Astrocyte (in vitro differentiated cells and primary cell): ENCODE measurements at regions not wholly inside any gene's neighbourhood (a gene's known extent, or its start where the extent isn't known, plus 50 kb on each side); places are given as distances from the start of the nearest gene placed in this dataset.

Experiments used
- DNase-seq: peaks from one replicate; pipeline ENCODE4 v3.0.0-alpha.2; 2010; ENCODE audit warnings: low read depth
- FAIRE-seq: peaks from 2 replicates; lab custom pipeline; 2011; peaks lifted over from hg19 to GRCh38; lab: Jason Lieb, UNC
- H2AFZ ChIP-seq: 2 replicates; pipeline ENCODE4 v1.6.0; 2012; ENCODE audit warnings: low read depth, low read length, inconsistent platforms
- H3K27ac ChIP-seq: 2 replicates; pipeline ENCODE4 v1.5.1; 2011; ENCODE audit warnings: low read depth, low read length, inconsistent platforms
- H3K27me3 ChIP-seq: 2 replicates; pipeline ENCODE4 v1.6.0; 2011; ENCODE audit warnings: low read length, inconsistent platforms; ENCODE audit not compliant: insufficient read depth
- H3K36me3 ChIP-seq: 2 replicates; pipeline ENCODE4 v1.5.1; 2011; ENCODE audit warnings: low read length, inconsistent platforms; ENCODE audit not compliant: insufficient read depth
- H3K4me1 ChIP-seq: 2 replicates; pipeline ENCODE4 v1.5.1; 2011; ENCODE audit warnings: low read length, inconsistent platforms; ENCODE audit not compliant: insufficient read depth
- H3K4me2 ChIP-seq: 2 replicates; pipeline ENCODE4 v1.6.0; 2012; ENCODE audit warnings: low read length, inconsistent platforms
- H3K4me3 ChIP-seq: 2 replicates; pipeline ENCODE4 v1.5.1; 2011; ENCODE audit warnings: low read depth, mild to moderate bottlenecking, low read length, inconsistent platforms; ENCODE audit not compliant: insufficient read depth
- H3K79me2 ChIP-seq: 2 replicates; pipeline ENCODE4 v1.6.0; 2012; ENCODE audit warnings: mild to moderate bottlenecking, low read length, inconsistent platforms; ENCODE audit not compliant: insufficient read depth
- H3K9ac ChIP-seq: 2 replicates; pipeline ENCODE4 v1.6.0; 2012; ENCODE audit warnings: mild to moderate bottlenecking, low read length, inconsistent platforms
- H3K9me3 ChIP-seq: 2 replicates; pipeline ENCODE4 v1.5.1; 2012; ENCODE audit warnings: low read depth, mild to moderate bottlenecking, low read length, inconsistent platforms; ENCODE audit not compliant: insufficient read depth
- H4K20me1 ChIP-seq: 2 replicates; pipeline ENCODE4 v1.6.0; 2012; ENCODE audit warnings: low read length, inconsistent platforms; ENCODE audit not compliant: insufficient read depth
- H3K27ac Mint-ChIP-seq: one replicate; pipeline ENCODE4 v1.8.0; 2021; ENCODE audit warnings: mild to moderate bottlenecking, mixed read lengths; ENCODE audit not compliant: unreplicated experiment
- H3K27me3 Mint-ChIP-seq: one replicate; pipeline ENCODE4 v1.8.0; 2021; ENCODE audit warnings: low read depth, mixed read lengths; ENCODE audit not compliant: unreplicated experiment
- H3K36me3 Mint-ChIP-seq: one replicate; pipeline ENCODE4 v1.8.0; 2021; ENCODE audit warnings: low read depth, mixed read lengths; ENCODE audit not compliant: unreplicated experiment
- H3K4me1 Mint-ChIP-seq: one replicate; pipeline ENCODE4 v1.8.0; 2021; ENCODE audit warnings: low read depth, mixed read lengths; ENCODE audit not compliant: unreplicated experiment
- H3K4me3 Mint-ChIP-seq: one replicate; pipeline ENCODE4 v1.8.0; 2021; ENCODE audit warnings: mild to moderate bottlenecking, moderate library complexity, mixed read lengths; ENCODE audit not compliant: unreplicated experiment
- H3K9me3 Mint-ChIP-seq: one replicate; pipeline ENCODE4 v1.8.0; 2021; ENCODE audit warnings: mild to moderate bottlenecking, mixed read lengths; ENCODE audit not compliant: unreplicated experiment
- EZH2 ChIP-seq: IDR thresholded peaks from 2 replicates; pipeline ENCODE4 v1.6.1; 2012; ENCODE audit warnings: mild to moderate bottlenecking, low read length, inconsistent platforms; ENCODE audit not compliant: insufficient read depth
- TF ChIP-seq, protein P1 (sequence below): IDR thresholded peaks from 2 replicates; pipeline ENCODE4 v1.5.1; 2011; ENCODE audit warnings: low read depth, mild to moderate bottlenecking, inconsistent platforms, low read length, moderate library complexity; ENCODE audit not compliant: insufficient read depth

DNA sequence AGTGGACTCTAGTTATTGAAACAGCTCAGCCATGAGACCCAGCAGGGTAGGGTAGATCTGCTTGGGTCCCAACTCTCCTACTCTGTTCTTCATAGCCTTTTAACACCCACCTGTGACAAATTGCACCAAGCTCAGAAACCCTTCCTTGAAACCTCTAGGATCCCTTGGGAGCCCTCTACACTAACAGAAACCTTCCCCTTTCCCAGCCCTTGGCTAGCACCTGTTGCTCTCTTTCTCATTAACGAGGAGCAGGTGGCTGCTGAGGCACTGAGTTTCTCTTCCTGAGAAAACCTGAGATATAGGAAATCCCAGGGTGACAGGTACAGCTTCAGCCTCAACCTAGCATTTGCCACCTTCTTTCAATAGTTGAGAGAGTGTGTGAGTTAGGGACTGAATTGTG, 88.3 kb upstream of the CLSTN2 start:
- no peaks in the 10 kb centered on the region for H3K9me3 ChIP-seq
- Mint-ChIP-seq H3K9me3 (peaks cover 4% of the 10 kb centered on the region), H3K27me3 (peaks cover 6% of the 10 kb centered on the region), H3K4me3 (no peak overlapping the region), H3K27ac (no peak overlapping the region), H3K36me3 (no peaks in the 10 kb centered on the region), H3K4me1 (no peaks in the 10 kb centered on the region)
- no peak overlapping the region for H3K4me3 ChIP-seq
- no peak overlapping the region for H2AFZ ChIP-seq
- H3K4me1 ChIP-seq, result no peaks in the 10 kb centered on the region
- no peak overlapping the region for H3K4me2 ChIP-seq
- no peak for DNase-seq
- TF ChIP-seq, protein P1, sequence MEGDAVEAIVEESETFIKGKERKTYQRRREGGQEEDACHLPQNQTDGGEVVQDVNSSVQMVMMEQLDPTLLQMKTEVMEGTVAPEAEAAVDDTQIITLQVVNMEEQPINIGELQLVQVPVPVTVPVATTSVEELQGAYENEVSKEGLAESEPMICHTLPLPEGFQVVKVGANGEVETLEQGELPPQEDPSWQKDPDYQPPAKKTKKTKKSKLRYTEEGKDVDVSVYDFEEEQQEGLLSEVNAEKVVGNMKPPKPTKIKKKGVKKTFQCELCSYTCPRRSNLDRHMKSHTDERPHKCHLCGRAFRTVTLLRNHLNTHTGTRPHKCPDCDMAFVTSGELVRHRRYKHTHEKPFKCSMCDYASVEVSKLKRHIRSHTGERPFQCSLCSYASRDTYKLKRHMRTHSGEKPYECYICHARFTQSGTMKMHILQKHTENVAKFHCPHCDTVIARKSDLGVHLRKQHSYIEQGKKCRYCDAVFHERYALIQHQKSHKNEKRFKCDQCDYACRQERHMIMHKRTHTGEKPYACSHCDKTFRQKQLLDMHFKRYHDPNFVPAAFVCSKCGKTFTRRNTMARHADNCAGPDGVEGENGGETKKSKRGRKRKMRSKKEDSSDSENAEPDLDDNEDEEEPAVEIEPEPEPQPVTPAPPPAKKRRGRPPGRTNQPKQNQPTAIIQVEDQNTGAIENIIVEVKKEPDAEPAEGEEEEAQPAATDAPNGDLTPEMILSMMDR, result no peak
- no peak for TF ChIP-seq EZH2
- H3K9ac ChIP-seq, result no peak overlapping the region
- no peaks in the 10 kb centered on the region for H3K79me2 ChIP-seq
- H3K36me3 ChIP-seq, result no peaks in the 10 kb centered on the region
- no peaks in the 10 kb centered on the region for H4K20me1 ChIP-seq
- H3K27ac ChIP-seq, result no peak overlapping the region
- H3K27me3 ChIP-seq, result no peaks in the 10 kb centered on the region
- FAIRE-seq, result no peak

DNA sequence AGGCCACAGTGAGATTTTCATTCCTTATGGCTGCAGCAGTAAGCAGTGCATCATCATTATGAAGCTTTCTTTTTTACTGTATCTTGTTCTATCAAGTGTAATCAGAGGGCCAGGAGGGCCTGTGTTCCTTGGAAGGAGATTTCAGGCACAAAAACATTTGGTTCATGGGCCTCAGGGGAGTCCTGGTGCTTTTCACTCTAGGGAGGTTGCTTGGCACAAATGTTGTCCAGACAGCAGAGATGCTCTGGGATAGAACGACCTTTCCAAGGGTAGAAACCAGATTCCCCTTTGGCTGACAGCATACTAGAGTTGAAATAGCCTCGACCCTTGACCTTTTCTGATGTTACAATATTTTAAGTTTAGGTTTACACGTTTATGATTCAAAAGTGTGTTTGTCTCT, 95.3 kb upstream of the CLSTN2 start:
- Histone ChIP-seq H3K36me3 (no peaks in the 10 kb centered on the region), H3K27me3 (no peaks in the 10 kb centered on the region), H4K20me1 (no peaks in the 10 kb centered on the region), H3K79me2 (no peaks in the 10 kb centered on the region), H3K9ac (no peak overlapping the region), H3K4me1 (no peaks in the 10 kb centered on the region), H3K27ac (no peak overlapping the region), H3K4me3 (no peak overlapping the region), H3K4me2 (no peak overlapping the region), H2AFZ (no peak overlapping the region), H3K9me3 (no peaks in the 10 kb centered on the region)
- FAIRE-seq (no peak), DNase-seq (no peak)
- TF ChIP-seq, protein P1, result no peak
- TF ChIP-seq EZH2, result no peak
- Mint-ChIP-seq H3K27me3 (peaks cover 15% of the 10 kb centered on the region), H3K27ac (no peak overlapping the region), H3K36me3 (no peaks in the 10 kb centered on the region), H3K4me1 (no peaks in the 10 kb centered on the region), H3K4me3 (no peak overlapping the region), H3K9me3 (no peaks in the 10 kb centered on the region)

DNA sequence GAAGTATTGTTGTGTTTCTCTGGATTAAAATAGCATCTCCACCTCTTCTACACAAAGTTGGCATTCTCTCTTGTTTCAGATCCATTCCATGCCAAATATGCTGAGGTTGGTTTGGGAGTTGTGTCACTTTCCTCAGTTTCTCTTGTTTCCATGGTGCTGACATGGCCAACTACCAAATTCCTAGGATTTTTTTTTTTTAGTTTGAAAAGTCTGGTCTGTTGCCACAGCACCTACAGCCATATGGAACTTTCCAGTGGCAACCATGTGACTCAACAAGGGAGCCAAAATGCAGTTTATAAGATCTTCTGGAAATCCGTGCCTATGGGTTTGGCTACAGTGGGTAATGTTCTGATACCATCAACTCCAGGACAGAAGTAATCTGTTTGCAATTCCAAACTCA, 96.0 kb upstream of the CLSTN2 start:
- Histone ChIP-seq H3K4me2 (no peak overlapping the region), H3K4me1 (no peaks in the 10 kb centered on the region), H3K4me3 (no peak overlapping the region), H3K9ac (no peak overlapping the region), H3K27me3 (no peaks in the 10 kb centered on the region), H4K20me1 (no peaks in the 10 kb centered on the region), H3K79me2 (no peaks in the 10 kb centered on the region), H3K9me3 (no peaks in the 10 kb centered on the region), H3K36me3 (no peaks in the 10 kb centered on the region), H2AFZ (no peak overlapping the region), H3K27ac (no peak overlapping the region)
- H3K4me3 Mint-ChIP-seq, result no peak overlapping the region
- H3K4me1 Mint-ChIP-seq, result no peaks in the 10 kb centered on the region
- DNase-seq, result no peak
- TF ChIP-seq, protein P1, result no peak
- no peak for TF ChIP-seq EZH2
- no peak for FAIRE-seq
- H3K36me3 Mint-ChIP-seq, result no peaks in the 10 kb centered on the region
- H3K9me3 Mint-ChIP-seq, result no peaks in the 10 kb centered on the region
- H3K27me3 Mint-ChIP-seq, result peaks cover 15% of the 10 kb centered on the region
- H3K27ac Mint-ChIP-seq, result no peak overlapping the region
